NCI-H82 treated with DMSO at 0.1 percent for 48 hours (cell line): ENCODE measurements at regions not wholly inside any gene's neighbourhood (a gene's known extent, or its start where the extent isn't known, plus 50 kb on each side); places are given as distances from the start of the nearest gene placed in this dataset.

Source experiments
- DNase-seq: peaks from one replicate; lab custom pipeline; 2025; ENCODE audit not compliant: unreplicated experiment; lab: John Stamatoyannopoulos, UW

- DNase-seq = no peak
These were observed 301.0 kb downstream of the PTEN start for GRCh38 chr10:88164471-88164870.

- no peak for DNase-seq
These were observed 302.4 kb downstream of the PTEN start for GRCh38 chr10:88165849-88166271.

- DNase-seq = no peak
These were observed 305.0 kb downstream of the PTEN start for GRCh38 chr10:88168171-88169036.

- DNase-seq = no peak
These were observed 305.6 kb downstream of the PTEN start for GRCh38 chr10:88169037-88169319.

GRCh38 chr10:88170628-88171027 is 307.2 kb downstream of the PTEN start:
- no peak for DNase-seq

GRCh38 chr10:88172159-88172558 is 308.7 kb downstream of the PTEN start:
- no peak for DNase-seq

GRCh38 chr10:88174391-88174790 is 311.0 kb downstream of the PTEN start:
- no peak for DNase-seq

GRCh38 chr10:88178758-88179157 is 315.3 kb downstream of the PTEN start:
- no peak for DNase-seq

- no peak for DNase-seq
These were observed 316.4 kb downstream of the PTEN start for GRCh38 chr10:88179831-88180230.

GRCh38 chr10:88181902-88182600 is 318.6 kb downstream of the PTEN start:
- no peak for DNase-seq

- DNase-seq = no peak
These were observed 319.1 kb downstream of the PTEN start for GRCh38 chr10:88182601-88182930.

- DNase-seq = no peak
These were observed 321.3 kb downstream of the PTEN start for GRCh38 chr10:88184543-88185297.

GRCh38 chr10:88185830-88186229 is 322.4 kb downstream of the PTEN start:
- DNase-seq = no peak

- no peak for DNase-seq
These were observed 322.9 kb downstream of the PTEN start for GRCh38 chr10:88186335-88186734.

GRCh38 chr10:88187472-88187871 is 324.0 kb downstream of the PTEN start:
- DNase-seq = no peak

- DNase-seq = no peak
These were observed 326.7 kb downstream of the PTEN start for GRCh38 chr10:88190123-88190522.

- no peak for DNase-seq
These were observed 327.3 kb downstream of the PTEN start for GRCh38 chr10:88190540-88191235.

- DNase-seq = no peak
These were observed 329.6 kb downstream of the PTEN start for GRCh38 chr10:88193018-88193417.

GRCh38 chr10:88194041-88194887 is 330.8 kb downstream of the PTEN start:
- DNase-seq = no peak

- DNase-seq = no peak
These were observed 331.5 kb downstream of the PTEN start for GRCh38 chr10:88194961-88195367.
